Fibroblast of lung (primary cell): ENCODE measurements at regions not wholly inside any gene's neighbourhood (a gene's known extent, or its start where the extent isn't known, plus 50 kb on each side); places are given as distances from the start of the nearest gene placed in this dataset.

Source experiments
- DNase-seq, 2 donors: peaks; one replicate each; pipeline versions ENCODE4 v3.0.0 to v3.0.0-alpha.2; 2010; ENCODE audit warnings: low read depth in 2 of 2
- H2AFZ ChIP-seq: 2 replicates; pipeline ENCODE4 v1.5.1; 2012; ENCODE audit warnings: low read length, control low read depth, inconsistent platforms
- H3K27ac ChIP-seq: 2 replicates; pipeline ENCODE4 v1.5.1; 2011; ENCODE audit warnings: low read length, control low read depth; ENCODE audit not compliant: insufficient read depth
- H3K27me3 ChIP-seq: 2 replicates; pipeline ENCODE4 v1.5.1; 2011; ENCODE audit warnings: mild to moderate bottlenecking, low read length; ENCODE audit not compliant: control insufficient read depth, insufficient read depth
- H3K36me3 ChIP-seq: 2 replicates; pipeline ENCODE4 v1.5.1; 2011; ENCODE audit warnings: low read length; ENCODE audit not compliant: control insufficient read depth, insufficient read depth
- H3K4me1 ChIP-seq: 2 replicates; pipeline ENCODE4 v1.5.1; 2011; ENCODE audit warnings: low read length; ENCODE audit not compliant: control insufficient read depth, insufficient read depth; ENCODE audit errors: extremely low read depth
- H3K4me2 ChIP-seq: 2 replicates; pipeline ENCODE4 v1.5.1; 2011; ENCODE audit warnings: low read length, control low read depth; ENCODE audit not compliant: insufficient read depth; ENCODE audit errors: extremely low read depth
- H3K4me3 ChIP-seq, 4 experiments: fragments of 200-600 bp in 1 of 4; sonication (generic) in 1 of 4; replicated peaks in 1 of 4; 2 replicates each; pipeline ENCODE4 v1.5.1; 2011 to 2016; ENCODE audit warnings: low read length in 4 of 4, low read depth in 3 of 4, mild to moderate bottlenecking in 3 of 4, control low read depth in 2 of 4, inconsistent platforms in 1 of 4, mixed read lengths in 1 of 4; ENCODE audit not compliant: insufficient read depth in 1 of 4; ENCODE audit errors: control extremely low read depth in 1 of 4
- H3K79me2 ChIP-seq: 2 replicates; pipeline ENCODE4 v1.5.1; 2012; ENCODE audit warnings: mild to moderate bottlenecking, low read length, inconsistent platforms; ENCODE audit not compliant: control insufficient read depth, insufficient read depth
- H3K9ac ChIP-seq: 2 replicates; pipeline ENCODE4 v1.5.1; 2011; ENCODE audit warnings: mild to moderate bottlenecking, low read length, control low read depth; ENCODE audit not compliant: insufficient read depth
- H3K9me3 ChIP-seq: 2 replicates; pipeline ENCODE4 v1.5.1; 2012; ENCODE audit warnings: low read depth, low read length; ENCODE audit not compliant: control insufficient read depth, insufficient read depth
- H4K20me1 ChIP-seq: 2 replicates; pipeline ENCODE4 v1.5.1; 2011; ENCODE audit warnings: low read length; ENCODE audit not compliant: control insufficient read depth, insufficient read depth; ENCODE audit errors: extremely low read depth
- CTCF ChIP-seq, 2 donors: IDR thresholded peaks in 1 of 2; conservative IDR thresholded peaks in 1 of 2; 1 replicate in 1 of 2; 2 replicates in 1 of 2; pipeline ENCODE4 v1.5.1; 2011 to 2012; ENCODE audit warnings: low read length in 2 of 2, control low read depth in 1 of 2, inconsistent platforms in 1 of 2, low read depth in 1 of 2, mild to moderate bottlenecking in 1 of 2
- EZH2 ChIP-seq: IDR thresholded peaks from 2 replicates; pipeline ENCODE4 v1.5.1; 2012; ENCODE audit warnings: low read length, control low read depth, mild to moderate bottlenecking; ENCODE audit errors: missing control alignments

GRCh38 chr5:111673891-111674626 is 82.9 kb downstream of the NREP start:
- no peak overlapping the region for H3K27ac ChIP-seq
- no peak overlapping the region for H3K4me2 ChIP-seq
- no peak overlapping the region for H2AFZ ChIP-seq
- no peaks in the 10 kb centered on the region for H3K9me3 ChIP-seq
- no peak overlapping the region for H3K9ac ChIP-seq
- H3K4me1 ChIP-seq, result peaks cover 8% of the 10 kb centered on the region
- peak in 1 of 2 donors; percentile 11 for DNase-seq
- H4K20me1 ChIP-seq, result no peaks in the 10 kb centered on the region
- no peaks in the 10 kb centered on the region for H3K27me3 ChIP-seq
- no peaks in the 10 kb centered on the region for H3K79me2 ChIP-seq
- TF ChIP-seq EZH2 (no peak), CTCF (conservative IDR thresholded peaks at IDR 0.05 in 1 of 2, IDR thresholded peaks at IDR 0.05 in 1 of 2; ENCODE audit: low read depth in 1 of 2, low read length in 2 of 2) (no peak)
- H3K4me3 ChIP-seq, result no peak overlapping the region
- no peaks in the 10 kb centered on the region for H3K36me3 ChIP-seq

GRCh38 chr5:111672099-111672498 is 84.9 kb downstream of the NREP start:
- Histone ChIP-seq H2AFZ (no peak overlapping the region), H3K36me3 (no peaks in the 10 kb centered on the region), H4K20me1 (no peaks in the 10 kb centered on the region), H3K9me3 (no peaks in the 10 kb centered on the region), H3K79me2 (no peaks in the 10 kb centered on the region), H3K4me3 (no peak overlapping the region), H3K27ac (no peak overlapping the region), H3K9ac (no peak overlapping the region), H3K4me1 (peaks cover 7% of the 10 kb centered on the region), H3K27me3 (no peaks in the 10 kb centered on the region), H3K4me2 (no peak overlapping the region)
- TF ChIP-seq CTCF (conservative IDR thresholded peaks at IDR 0.05 in 1 of 2, IDR thresholded peaks at IDR 0.05 in 1 of 2; ENCODE audit: low read depth in 1 of 2, low read length in 2 of 2) (no peak), EZH2 (no peak)
- DNase-seq, result no peak

GRCh38 chr5:111670826-111671492 is 86.0 kb downstream of the NREP start:
- no peak for DNase-seq

More at GRCh38 chr5:111670826-111671492, 86.0 kb downstream of the NREP start:
- Histone ChIP-seq H3K9me3 (no peaks in the 10 kb centered on the region), H3K4me2 (no peak overlapping the region), H3K4me3 (no peak overlapping the region), H3K27me3 (no peaks in the 10 kb centered on the region), H3K27ac (no peak overlapping the region), H3K36me3 (no peaks in the 10 kb centered on the region), H3K9ac (no peak overlapping the region), H2AFZ (no peak overlapping the region), H4K20me1 (no peaks in the 10 kb centered on the region), H3K4me1 (peaks cover under 1% of the 10 kb centered on the region), H3K79me2 (no peaks in the 10 kb centered on the region)
- TF ChIP-seq EZH2, result no peak
- TF ChIP-seq CTCF (conservative IDR thresholded peaks at IDR 0.05 in 1 of 2, IDR thresholded peaks at IDR 0.05 in 1 of 2; ENCODE audit: low read depth in 1 of 2, low read length in 2 of 2), result peak in 1 of 2 donors; percentile 4
